ENCODE measurements at regions not wholly inside any gene's neighbourhood (a gene's known extent, or its start where the extent isn't known, plus 50 kb on each side); places are given as distances from the start of the nearest gene placed in this dataset.
A peak's percentile ranks its signal among the peaks of the same experiment; 100 is the strongest.

GRCh38 chr10:78348411-78349164 is 314.9 kb downstream of the RPS24 start:
- DNase-seq: peak; percentile 7

GRCh38 chr10:78349165-78349516 is 315.5 kb downstream of the RPS24 start:
- peak; percentile 15 for DNase-seq

- DNase-seq: no peak
Observed at GRCh38 chr10:78349911-78350663, 316.4 kb downstream of the RPS24 start.

- no peak for DNase-seq
Observed at GRCh38 chr10:78351283-78351682, 317.6 kb downstream of the RPS24 start.

- no peak for DNase-seq
Observed at GRCh38 chr10:78351809-78352208, 318.1 kb downstream of the RPS24 start.

GRCh38 chr10:78353636-78354035 is 320.0 kb downstream of the RPS24 start:
- DNase-seq: no peak

GRCh38 chr10:78354101-78354500 is 320.4 kb downstream of the RPS24 start:
- DNase-seq: no peak

GRCh38 chr10:78356291-78356900 is 322.7 kb downstream of the RPS24 start:
- no peak for DNase-seq

- no peak for DNase-seq
Observed at GRCh38 chr10:78357141-78358063, 323.7 kb downstream of the RPS24 start.

GRCh38 chr10:78358351-78358750 is 324.7 kb downstream of the RPS24 start:
- DNase-seq: no peak

- DNase-seq: no peak
Observed at GRCh38 chr10:78358982-78359381, 325.3 kb downstream of the RPS24 start.

GRCh38 chr10:78359640-78360091 is 326.0 kb downstream of the RPS24 start:
- DNase-seq: no peak

- no peak for DNase-seq
Observed at GRCh38 chr10:78360284-78360683, 326.6 kb downstream of the RPS24 start.

- no peak for DNase-seq
Observed at GRCh38 chr10:78361031-78361430, 327.4 kb downstream of the RPS24 start.

- DNase-seq: no peak
Observed at GRCh38 chr10:78362406-78363022, 328.9 kb downstream of the RPS24 start.

- DNase-seq: no peak
Observed at GRCh38 chr10:78363190-78363589, 329.5 kb downstream of the RPS24 start.

- DNase-seq: no peak
Observed at GRCh38 chr10:78365694-78366093, 332.0 kb downstream of the RPS24 start.

GRCh38 chr10:78366663-78367411 is 333.2 kb downstream of the RPS24 start:
- no peak for DNase-seq

- DNase-seq: no peak
Observed at GRCh38 chr10:78367751-78368150, 334.1 kb downstream of the RPS24 start.

- no peak for DNase-seq
Observed at GRCh38 chr10:78371136-78371535, 337.5 kb downstream of the RPS24 start.

- DNase-seq: no peak
Observed at GRCh38 chr10:78372806-78373205, 339.1 kb downstream of the RPS24 start.

Measured in activated CD4-positive, CD25-positive, alpha-beta regulatory T cell treated with anti-CD3 and anti-CD28 coated beads, Interleukin-2, amount 50 U/mL, for 72 hours (primary cell).